ENCODE measurements at regions not wholly inside any gene's neighbourhood (a gene's known extent, or its start where the extent isn't known, plus 50 kb on each side); places are given as distances from the start of the nearest gene placed in this dataset.
A peak's percentile ranks its signal among the peaks of the same experiment; 100 is the strongest.

DNA sequence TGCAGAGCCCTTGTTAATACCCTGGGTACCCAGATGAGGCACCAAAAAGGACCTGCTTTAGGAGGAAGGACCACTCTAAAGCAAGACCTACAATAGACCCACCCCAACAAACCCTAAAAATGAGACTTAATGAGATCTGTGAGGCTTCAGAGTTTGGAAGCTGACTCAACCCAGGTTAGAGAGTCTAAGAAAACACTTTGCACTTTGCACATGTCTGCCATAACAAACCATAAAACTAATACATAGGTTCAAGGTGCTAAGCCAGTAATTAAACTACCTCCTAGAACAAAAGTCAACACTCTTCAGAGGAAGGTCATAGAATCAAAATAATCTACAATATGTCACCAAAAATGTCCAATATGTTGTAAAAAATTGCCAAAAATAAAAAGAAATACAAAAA, 124.7 kb upstream of the C1orf21 start:
- no peak overlapping the region for H3K27ac ChIP-seq
- intact Hi-C loops (cut with DNase I): no loop called here
- TF ChIP-seq POLR2A (IDR thresholded peaks at IDR 0.05): no peak
- TF ChIP-seq, protein P1, sequence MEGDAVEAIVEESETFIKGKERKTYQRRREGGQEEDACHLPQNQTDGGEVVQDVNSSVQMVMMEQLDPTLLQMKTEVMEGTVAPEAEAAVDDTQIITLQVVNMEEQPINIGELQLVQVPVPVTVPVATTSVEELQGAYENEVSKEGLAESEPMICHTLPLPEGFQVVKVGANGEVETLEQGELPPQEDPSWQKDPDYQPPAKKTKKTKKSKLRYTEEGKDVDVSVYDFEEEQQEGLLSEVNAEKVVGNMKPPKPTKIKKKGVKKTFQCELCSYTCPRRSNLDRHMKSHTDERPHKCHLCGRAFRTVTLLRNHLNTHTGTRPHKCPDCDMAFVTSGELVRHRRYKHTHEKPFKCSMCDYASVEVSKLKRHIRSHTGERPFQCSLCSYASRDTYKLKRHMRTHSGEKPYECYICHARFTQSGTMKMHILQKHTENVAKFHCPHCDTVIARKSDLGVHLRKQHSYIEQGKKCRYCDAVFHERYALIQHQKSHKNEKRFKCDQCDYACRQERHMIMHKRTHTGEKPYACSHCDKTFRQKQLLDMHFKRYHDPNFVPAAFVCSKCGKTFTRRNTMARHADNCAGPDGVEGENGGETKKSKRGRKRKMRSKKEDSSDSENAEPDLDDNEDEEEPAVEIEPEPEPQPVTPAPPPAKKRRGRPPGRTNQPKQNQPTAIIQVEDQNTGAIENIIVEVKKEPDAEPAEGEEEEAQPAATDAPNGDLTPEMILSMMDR (IDR thresholded peaks at IDR 0.05): no peak
- TF ChIP-seq POLR2AphosphoS5 (IDR thresholded peaks at IDR 0.05): no peak
- no peak for DNase-seq (ENCODE audit: low spot score)
- H3K4me1 ChIP-seq (replicated peaks): no peaks in the 10 kb centered on the region
- H3K9me3 ChIP-seq: no peaks in the 10 kb centered on the region
- no peaks in the 10 kb centered on the region for H3K36me3 ChIP-seq
- no peaks in the 10 kb centered on the region for H3K27me3 ChIP-seq (replicated peaks; ENCODE audit: insufficient read depth)
- H3K4me3 ChIP-seq: no peak overlapping the region

DNA sequence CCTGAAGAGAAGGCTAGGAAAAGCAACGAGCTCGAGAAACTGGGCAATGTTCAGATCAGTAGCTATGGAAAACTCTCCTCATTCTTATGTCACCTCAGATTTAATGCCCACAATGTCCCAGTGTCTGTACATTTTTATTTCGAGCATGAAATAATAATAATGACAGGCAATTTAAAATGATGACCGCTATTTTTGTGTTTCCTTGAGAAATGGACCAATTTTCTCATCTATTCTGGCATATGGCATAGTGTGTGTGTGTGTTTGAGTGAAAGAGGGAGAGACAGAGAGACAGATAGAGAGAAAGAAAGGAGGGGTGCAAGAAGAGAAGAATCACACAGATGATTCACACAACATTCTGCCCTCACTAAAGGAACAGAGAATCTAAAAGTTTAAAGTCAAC, 119.1 kb upstream of the C1orf21 start:
- intact Hi-C loops (cut with DNase I): no loop called here
- Histone ChIP-seq H3K36me3 (no peaks in the 10 kb centered on the region), H3K27me3 (replicated peaks; ENCODE audit: insufficient read depth) (no peaks in the 10 kb centered on the region), H3K4me1 (replicated peaks) (no peaks in the 10 kb centered on the region), H3K27ac (no peak overlapping the region), H3K4me3 (no peak overlapping the region), H3K9me3 (no peaks in the 10 kb centered on the region)
- DNase-seq (ENCODE audit: low spot score): no peak
- 88% methylated on average over 4 of the region's 4 CpGs for WGBS
- no peak for TF ChIP-seq POLR2A (IDR thresholded peaks at IDR 0.05)
- TF ChIP-seq, protein P1 (IDR thresholded peaks at IDR 0.05): no peak
- TF ChIP-seq POLR2AphosphoS5 (IDR thresholded peaks at IDR 0.05): no peak

DNA sequence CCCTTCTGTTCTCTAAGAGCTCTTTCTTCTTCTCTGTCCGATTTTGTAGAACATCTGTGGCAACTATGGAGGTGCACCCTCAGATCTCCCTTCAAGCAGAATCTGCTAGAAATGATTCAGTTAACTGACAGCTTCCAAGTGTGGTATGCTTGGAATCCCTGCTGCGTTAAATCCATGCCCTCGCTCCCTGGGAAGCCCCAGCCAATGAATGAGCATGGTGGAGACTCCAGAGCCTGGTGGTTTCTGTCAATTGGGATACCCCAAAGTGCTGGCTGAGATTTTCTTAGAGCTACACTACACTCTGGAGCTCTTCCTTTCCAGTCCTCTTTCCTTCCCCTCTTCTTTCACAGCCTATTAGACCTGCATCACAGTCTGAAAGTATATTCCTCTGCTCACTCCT, 116.3 kb upstream of the C1orf21 start:
- Histone ChIP-seq H3K9me3 (no peaks in the 10 kb centered on the region), H3K4me1 (replicated peaks) (no peaks in the 10 kb centered on the region), H3K27ac (no peak overlapping the region), H3K36me3 (no peaks in the 10 kb centered on the region), H3K4me3 (no peak overlapping the region), H3K27me3 (replicated peaks; ENCODE audit: insufficient read depth) (no peaks in the 10 kb centered on the region)
- DNase-seq (ENCODE audit: low spot score): no peak
- no peak for TF ChIP-seq POLR2AphosphoS5 (IDR thresholded peaks at IDR 0.05)
- TF ChIP-seq, protein P1 (IDR thresholded peaks at IDR 0.05): no peak
- TF ChIP-seq POLR2A (IDR thresholded peaks at IDR 0.05): no peak
- 55% methylated on average over 3 of the region's 3 CpGs for WGBS
- intact Hi-C loops (cut with DNase I): no loop called here

DNA sequence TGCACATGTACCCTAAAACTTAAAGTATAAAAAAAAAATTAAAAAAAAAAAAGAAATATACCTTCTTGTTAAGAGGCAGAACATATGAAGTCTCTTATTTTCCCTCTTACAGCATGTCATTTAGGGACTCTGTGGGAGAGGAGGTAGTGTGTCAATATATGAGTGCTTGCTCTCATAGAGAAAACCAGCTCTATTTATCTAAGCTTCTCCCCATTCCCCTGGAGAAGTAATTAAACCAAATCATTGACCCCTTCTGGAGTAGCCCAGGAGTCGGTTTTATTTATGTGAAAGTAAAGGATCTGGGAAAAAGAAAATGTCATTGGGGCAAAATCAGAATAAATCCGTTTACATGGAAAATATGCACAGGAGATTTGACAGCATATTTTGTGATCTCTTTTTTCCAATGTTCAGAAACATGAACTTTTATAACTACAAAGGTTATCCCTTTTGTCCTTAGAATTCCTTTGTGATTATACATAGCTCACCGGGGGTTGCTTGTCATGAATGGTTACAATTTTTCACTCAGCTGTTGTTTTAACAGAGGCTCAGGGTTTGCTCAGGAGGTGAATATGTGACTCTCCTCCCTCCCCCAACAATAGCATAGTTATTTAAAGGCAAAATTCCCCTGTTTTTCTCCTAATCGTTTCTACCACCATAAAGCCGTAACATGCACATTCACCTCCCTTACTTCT, 114.5 kb upstream of the C1orf21 start:
- Histone ChIP-seq H3K4me1 (replicated peaks) (no peaks in the 10 kb centered on the region), H3K27me3 (replicated peaks; ENCODE audit: insufficient read depth) (no peaks in the 10 kb centered on the region)

DNA sequence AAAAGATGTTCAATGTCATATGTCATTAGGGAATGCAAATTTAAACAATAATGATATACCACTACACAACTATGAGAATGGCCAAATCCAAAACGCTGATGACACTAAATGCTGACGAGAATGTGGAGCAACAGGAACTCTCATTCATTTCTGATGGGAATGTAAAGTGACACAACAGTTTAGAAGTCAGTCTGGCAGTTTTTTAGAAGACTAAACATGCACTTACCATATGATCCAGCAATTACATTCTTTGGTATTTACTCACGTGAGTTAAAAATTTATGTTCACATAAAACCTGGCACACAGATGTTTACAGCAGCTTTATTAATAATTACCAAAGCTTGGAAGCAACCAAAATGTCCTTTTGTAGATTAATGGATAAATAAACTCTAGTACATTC, 110.4 kb upstream of the C1orf21 start:
- WGBS: 61% methylated on average over 3 of the region's 3 CpGs
- TF ChIP-seq POLR2AphosphoS5 (IDR thresholded peaks at IDR 0.05): peak; percentile 11
- no peak for TF ChIP-seq POLR2A (IDR thresholded peaks at IDR 0.05)
- H3K27me3 ChIP-seq (replicated peaks; ENCODE audit: insufficient read depth): no peaks in the 10 kb centered on the region
- no peak overlapping the region for H3K4me3 ChIP-seq
- no peaks in the 10 kb centered on the region for H3K36me3 ChIP-seq
- no peaks in the 10 kb centered on the region for H3K4me1 ChIP-seq (replicated peaks)
- no peak overlapping the region for H3K27ac ChIP-seq
- H3K9me3 ChIP-seq: no peaks in the 10 kb centered on the region
- DNase-seq (ENCODE audit: low spot score): no peak
- intact Hi-C loops (cut with DNase I): no loop called here

More for the DNA sequence above, 114.5 kb upstream of the C1orf21 start:
- intact Hi-C loops (cut with DNase I): no loop called here
- no peak overlapping the region for H3K4me3 ChIP-seq
- H3K27ac ChIP-seq: no peak overlapping the region
- H3K36me3 ChIP-seq: no peaks in the 10 kb centered on the region
- 67% methylated on average over 5 of the region's 5 CpGs for WGBS
- H3K9me3 ChIP-seq: no peaks in the 10 kb centered on the region
- TF ChIP-seq, protein P1 (IDR thresholded peaks at IDR 0.05): no peak
- no peak for DNase-seq (ENCODE audit: low spot score)

All from prostate gland (tissue), 2 donors.